ENCODE measurements at regions not wholly inside any gene's neighbourhood (a gene's known extent, or its start where the extent isn't known, plus 50 kb on each side); places are given as distances from the start of the nearest gene placed in this dataset.
"Not testable (repeated sequence)": the region's sequence is repeated elsewhere in the genome, so short reads cannot be mapped to it uniquely, and the experiment has no call there.

GRCh38 chr1:14432728-14433127 lies 165.8 kb upstream of the KAZN start:
- not testable (repeated sequence) for DNase-seq (ENCODE audit: low spot score); BruUV-seq (replicated peaks)

GRCh38 chr1:14435368-14436023 lies 163.0 kb upstream of the KAZN start:
- Histone ChIP-seq H2AFZ (ENCODE audit: low read length) (no peak overlapping the region), H3K9me3 (ENCODE audit: low read length) (no peaks in the 10 kb centered on the region), H3K27ac (ENCODE audit: extremely low read length, insufficient read depth, low read length) (no peak overlapping the region), H3K4me3 (replicated peaks in 1 of 3; ENCODE audit: insufficient read depth in 1 of 3, low read depth in 2 of 3, low read length in 3 of 3) (no peak overlapping the region), H3K4me2 (ENCODE audit: low read depth, low read length) (no peak overlapping the region), H4K20me1 (ENCODE audit: insufficient read depth, low read length) (no peaks in the 10 kb centered on the region), H3K36me3 (replicated peaks in 1 of 2; ENCODE audit: control insufficient read depth in 1 of 2, insufficient read depth in 2 of 2, low read length in 2 of 2) (no peaks in the 10 kb centered on the region), H3K79me2 (ENCODE audit: insufficient read depth, low read length) (no peaks in the 10 kb centered on the region), H3K9ac (ENCODE audit: insufficient read depth, low read depth, low read length) (no peak overlapping the region), H3K4me1 (ENCODE audit: insufficient read depth, low read length) (no peaks in the 10 kb centered on the region), H3K27me3 (ENCODE audit: control insufficient read depth in 1 of 2, insufficient read depth in 2 of 2, low read length in 2 of 2) (no peaks in the 10 kb centered on the region)
- ATAC-seq, result peak; percentile 70
- CTCF ChIA-PET (ENCODE audit: low intra/inter-chr PET ratio, low total read pairs), result interaction anchor here (0.6 kb wide), 1 partner anchor 135 kb away, joined by 4 read pairs; no protein-coding TSS in a partner anchor
- 28% methylated on average over 12 of the region's 14 CpGs for WGBS (ENCODE audit: low lambda C conversion rate)
- intact Hi-C loops (cut with micrococcal nuclease; ENCODE audit: unreplicated experiment) (no loop called here), in situ Hi-C loops (cut with HindIII; ENCODE audit: extremely low pct_ligation_motif_present, low pct_unique_long_range_greater_than_20kb) (no loop called here)
- DNase-seq (ENCODE audit: low spot score), result no peak
- POLR2A ChIA-PET, result no interaction called here
- BruUV-seq (replicated peaks), result no TSS peak
- FAIRE-seq, result no peak
- no peak for TF ChIP-seq SIX1 (CRISPR knock-in tag; IDR thresholded peaks at IDR 0.05; ENCODE audit: borderline replicate concordance)
- no peak for TF ChIP-seq ZNF546 (CRISPR knock-in tag; conservative IDR thresholded peaks at IDR 0.05)
- TF ChIP-seq ZNF543 (CRISPR knock-in tag; IDR thresholded peaks at IDR 0.05), result no peak
- TF ChIP-seq SNAPC5 (CRISPR knock-in tag; IDR thresholded peaks at IDR 0.05; ENCODE audit: borderline replicate concordance), result no peak
- TF ChIP-seq CTCF (CRISPR knock-in tag; IDR thresholded peaks at IDR 0.05), result peak; percentile 53
- TF ChIP-seq TMF1 (CRISPR knock-in tag; IDR thresholded peaks at IDR 0.05; ENCODE audit: low read depth), result no peak
- TF ChIP-seq SMC3 (IDR thresholded peaks at IDR 0.05; ENCODE audit: low read length), result 0 out of 2 replicates have a peak, but pooled peaks have one; percentile 17
- no peak for TF ChIP-seq RAD21 (CRISPR knock-in tag; IDR thresholded peaks at IDR 0.05)
- no peak for TF ChIP-seq MXI1 (IDR thresholded peaks at IDR 0.05; ENCODE audit: borderline replicate concordance, low read depth, low read length)
- no peak for TF ChIP-seq TBX3 (IDR thresholded peaks at IDR 0.05; ENCODE audit: borderline replicate concordance)
- no peak for TF ChIP-seq ZNF850 (CRISPR knock-in tag; conservative IDR thresholded peaks at IDR 0.05)
- TF ChIP-seq STAG1 (CRISPR knock-in tag; IDR thresholded peaks at IDR 0.05), result peak; percentile 54
- TF ChIP-seq HNRNPL (IDR thresholded peaks at IDR 0.05; ENCODE audit: low read depth, low read length), result no peak
- no peak for TF ChIP-seq NR2F6 (IDR thresholded peaks at IDR 0.05)
- no peak for TF ChIP-seq NR2F6 (CRISPR knock-in tag; IDR thresholded peaks at IDR 0.05)
- no peak for TF ChIP-seq ARHGAP35 (CRISPR knock-in tag; IDR thresholded peaks at IDR 0.05; ENCODE audit: borderline replicate concordance)
- TF ChIP-seq ZUFSP (CRISPR knock-in tag; IDR thresholded peaks at IDR 0.05; ENCODE audit: borderline replicate concordance), result no peak

More at GRCh38 chr1:14432728-14433127, 165.8 kb upstream of the KAZN start:
- H4K20me1 ChIP-seq (ENCODE audit: insufficient read depth, low read length); H3K9ac ChIP-seq (ENCODE audit: insufficient read depth, low read depth, low read length); H3K36me3 ChIP-seq (replicated peaks in 1 of 2; ENCODE audit: control insufficient read depth in 1 of 2, insufficient read depth in 2 of 2, low read length in 2 of 2); ATAC-seq; POLR2A ChIA-PET; H2AFZ ChIP-seq (ENCODE audit: low read length); FAIRE-seq; H3K4me3 ChIP-seq (replicated peaks in 1 of 3; ENCODE audit: insufficient read depth in 1 of 3, low read depth in 2 of 3, low read length in 3 of 3); H3K27me3 ChIP-seq (ENCODE audit: control insufficient read depth in 1 of 2, insufficient read depth in 2 of 2, low read length in 2 of 2); H3K27ac ChIP-seq (ENCODE audit: extremely low read length, insufficient read depth, low read length); in situ Hi-C loops (cut with HindIII; ENCODE audit: extremely low pct_ligation_motif_present, low pct_unique_long_range_greater_than_20kb); H3K9me3 ChIP-seq (ENCODE audit: low read length); H3K4me1 ChIP-seq (ENCODE audit: insufficient read depth, low read length); intact Hi-C loops (cut with micrococcal nuclease; ENCODE audit: unreplicated experiment); H3K79me2 ChIP-seq (ENCODE audit: insufficient read depth, low read length); CTCF ChIA-PET (ENCODE audit: low intra/inter-chr PET ratio, low total read pairs); H3K4me2 ChIP-seq (ENCODE audit: low read depth, low read length): not testable (repeated sequence)
- 34% methylated on average over 3 of the region's 3 CpGs for WGBS (ENCODE audit: low lambda C conversion rate)
